GM10266 (cell line): ENCODE measurements at regions not wholly inside any gene's neighbourhood (a gene's known extent, or its start where the extent isn't known, plus 50 kb on each side); places are given as distances from the start of the nearest gene placed in this dataset.

Experiments used
- DNase-seq: peaks from one replicate; pipeline ENCODE4 v3.0.0; 2012; ENCODE audit errors: extremely low spot score
- TF ChIP-seq, protein P1 (sequence below): IDR thresholded peaks from 2 replicates; pipeline ENCODE4 v1.5.1; 2012; ENCODE audit warnings: mild to moderate bottlenecking, low read depth; ENCODE audit not compliant: control insufficient read depth, insufficient read depth; ENCODE audit errors: missing control alignments

DNA sequence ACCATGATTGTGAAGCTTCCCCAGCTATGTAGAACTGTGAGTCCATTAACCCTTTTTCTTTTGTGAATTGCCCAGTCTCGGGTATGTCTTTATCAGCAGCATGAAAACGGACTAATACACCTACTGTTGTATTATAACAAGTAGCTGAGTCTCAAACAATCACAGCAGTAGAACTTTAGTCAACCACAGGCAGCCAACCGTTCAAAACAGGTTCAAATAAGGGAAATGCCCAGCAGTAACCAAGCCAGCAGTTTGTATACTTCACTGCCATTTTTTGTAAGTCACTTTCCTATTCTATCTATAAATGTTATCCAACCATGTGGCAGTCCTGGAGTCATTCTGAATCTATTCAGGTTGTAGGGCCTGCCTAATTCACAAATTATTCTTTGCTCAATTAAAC is 1560.6 kb upstream of the SLC39A10 start:
- DNase-seq: no peak
- TF ChIP-seq, protein P1, sequence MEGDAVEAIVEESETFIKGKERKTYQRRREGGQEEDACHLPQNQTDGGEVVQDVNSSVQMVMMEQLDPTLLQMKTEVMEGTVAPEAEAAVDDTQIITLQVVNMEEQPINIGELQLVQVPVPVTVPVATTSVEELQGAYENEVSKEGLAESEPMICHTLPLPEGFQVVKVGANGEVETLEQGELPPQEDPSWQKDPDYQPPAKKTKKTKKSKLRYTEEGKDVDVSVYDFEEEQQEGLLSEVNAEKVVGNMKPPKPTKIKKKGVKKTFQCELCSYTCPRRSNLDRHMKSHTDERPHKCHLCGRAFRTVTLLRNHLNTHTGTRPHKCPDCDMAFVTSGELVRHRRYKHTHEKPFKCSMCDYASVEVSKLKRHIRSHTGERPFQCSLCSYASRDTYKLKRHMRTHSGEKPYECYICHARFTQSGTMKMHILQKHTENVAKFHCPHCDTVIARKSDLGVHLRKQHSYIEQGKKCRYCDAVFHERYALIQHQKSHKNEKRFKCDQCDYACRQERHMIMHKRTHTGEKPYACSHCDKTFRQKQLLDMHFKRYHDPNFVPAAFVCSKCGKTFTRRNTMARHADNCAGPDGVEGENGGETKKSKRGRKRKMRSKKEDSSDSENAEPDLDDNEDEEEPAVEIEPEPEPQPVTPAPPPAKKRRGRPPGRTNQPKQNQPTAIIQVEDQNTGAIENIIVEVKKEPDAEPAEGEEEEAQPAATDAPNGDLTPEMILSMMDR: no peak

DNA sequence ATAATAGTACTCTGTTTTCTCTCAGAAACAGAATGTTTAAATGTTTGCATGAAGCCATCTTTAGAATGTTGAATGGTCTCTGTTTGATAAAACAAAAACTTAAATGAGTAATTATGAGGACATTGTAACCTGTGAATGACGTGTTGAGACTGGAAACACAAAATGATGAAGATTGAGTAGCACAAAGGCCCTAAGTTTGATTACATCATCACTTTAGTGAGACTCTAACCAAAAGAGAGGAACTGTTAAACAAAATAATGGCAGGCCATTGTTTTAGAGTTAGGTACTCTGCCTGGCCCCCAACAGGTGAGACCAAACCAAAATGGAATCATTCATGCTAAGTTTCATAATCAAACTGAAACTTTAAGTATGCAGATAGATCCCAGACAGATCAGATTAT is 1561.7 kb upstream of the SLC39A10 start:
- DNase-seq: no peak
- TF ChIP-seq, protein P1: no peak

- no peak for DNase-seq
- TF ChIP-seq, protein P1: no peak
Observed at GRCh38 chr2:194090251-194090905, 1566.6 kb upstream of the SLC39A10 start.

DNA sequence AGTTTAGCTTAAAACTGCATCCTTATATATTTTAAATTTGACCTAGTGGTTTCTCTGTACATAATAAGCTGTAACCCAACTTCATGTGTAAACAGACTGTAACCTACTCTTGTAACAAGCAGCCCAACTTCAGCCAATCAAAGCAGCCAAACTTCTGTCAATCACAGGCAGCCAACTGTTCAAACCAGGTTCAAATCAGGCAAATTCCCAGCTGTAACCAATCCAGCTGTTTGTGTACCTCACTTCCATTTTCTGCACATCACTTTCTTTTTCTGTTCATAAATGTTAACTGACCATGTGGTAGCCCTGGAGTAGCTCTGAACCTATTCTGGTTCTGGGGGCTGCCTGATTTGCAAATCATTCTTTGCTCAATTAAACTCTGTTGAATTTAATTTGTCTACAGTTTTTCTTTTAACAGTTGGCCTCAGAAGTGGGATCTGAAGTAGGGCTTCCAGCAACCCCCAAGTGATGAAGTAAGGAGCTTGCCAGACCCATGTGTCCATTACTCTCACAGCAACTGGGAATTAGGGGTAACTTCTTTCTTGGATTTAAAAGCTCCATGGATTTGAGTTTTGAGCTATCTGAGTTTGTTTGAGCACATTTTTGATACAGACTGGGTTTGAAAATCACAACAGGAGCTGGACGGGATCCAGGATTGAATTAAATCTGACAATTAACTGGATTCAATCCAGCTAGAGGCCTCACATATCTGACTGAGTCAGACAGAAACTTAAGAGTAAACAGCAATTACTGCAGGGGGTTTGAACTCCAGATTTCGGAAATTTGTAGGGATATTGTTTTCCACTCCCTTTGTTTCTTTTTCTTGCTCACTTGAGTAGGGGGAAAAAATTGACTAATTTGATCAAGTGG is 1569.7 kb upstream of the SLC39A10 start:
- no peak for DNase-seq
- TF ChIP-seq, protein P1: no peak

DNA sequence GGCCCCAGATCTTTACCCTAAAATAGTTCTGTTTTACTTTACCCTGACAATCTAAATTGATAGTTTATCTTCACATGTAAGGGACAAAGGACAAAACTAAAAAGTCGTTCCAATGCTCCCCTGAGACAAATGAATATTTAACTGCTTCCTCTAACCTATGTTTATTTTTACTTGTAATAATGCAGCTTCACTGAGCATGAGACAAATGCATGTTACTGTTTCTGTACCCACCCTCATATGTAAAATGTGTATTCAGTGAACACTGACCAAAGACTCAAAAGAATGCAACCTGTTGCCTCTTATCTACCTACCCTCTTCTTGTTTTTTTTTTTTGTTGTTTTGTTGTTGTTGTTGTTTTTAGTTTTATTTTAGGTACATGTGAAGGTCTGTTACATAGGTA is 1570.9 kb upstream of the SLC39A10 start:
- DNase-seq: no peak
- TF ChIP-seq, protein P1: no peak

DNA sequence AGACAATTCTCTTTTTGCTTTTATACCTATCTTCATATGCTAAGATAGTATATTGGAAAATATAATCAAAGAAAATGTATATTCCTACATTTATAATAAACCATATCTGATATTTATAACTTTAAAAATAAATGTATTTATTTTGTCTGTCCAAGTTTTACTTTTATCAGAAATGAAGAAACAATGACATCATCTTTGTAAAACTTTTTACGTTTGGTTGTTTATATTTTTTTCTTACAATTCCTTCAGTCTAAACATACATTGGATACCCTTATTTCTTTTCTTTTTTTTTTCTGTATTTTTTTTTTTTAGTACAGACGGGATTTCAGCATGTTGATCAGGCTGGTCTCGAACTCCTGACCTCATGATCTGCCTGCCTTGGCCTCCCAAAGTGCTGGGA is 1577.0 kb upstream of the SLC39A10 start:
- TF ChIP-seq, protein P1: no peak
- DNase-seq: no peak

GRCh38 chr2:194077366-194077765 is 1579.7 kb upstream of the SLC39A10 start:
- TF ChIP-seq, protein P1: no peak
- DNase-seq: no peak
